ENCODE measurements at regions not wholly inside any gene's neighbourhood (a gene's known extent, or its start where the extent isn't known, plus 50 kb on each side); places are given as distances from the start of the nearest gene placed in this dataset.

- DNase-seq: no peak
- intact Hi-C loops (cut with DNase I): no loop called here
- H3K9me3 ChIP-seq: no peaks in the 10 kb centered on the region
- no peak overlapping the region for H3K27ac ChIP-seq
- no peak for TF ChIP-seq CTCF (IDR thresholded peaks at IDR 0.05)
- TF ChIP-seq POLR2A (IDR thresholded peaks at IDR 0.05): no peak
- ATAC-seq: no peak
- WGBS, 2 donors: 78 to 93% methylated on average over 3 of the region's 3 CpGs
- H3K27me3 ChIP-seq: no peaks in the 10 kb centered on the region
- no peaks in the 10 kb centered on the region for H3K36me3 ChIP-seq (replicated peaks in 1 of 2; ENCODE audit: insufficient read depth in 1 of 2, low read depth in 2 of 2)
- no peaks in the 10 kb centered on the region for H3K4me1 ChIP-seq
- no peak overlapping the region for H3K4me3 ChIP-seq
These were observed 67.1 kb upstream of the HK2 start for GRCh38 chr2:74766780-74767179.

DNA sequence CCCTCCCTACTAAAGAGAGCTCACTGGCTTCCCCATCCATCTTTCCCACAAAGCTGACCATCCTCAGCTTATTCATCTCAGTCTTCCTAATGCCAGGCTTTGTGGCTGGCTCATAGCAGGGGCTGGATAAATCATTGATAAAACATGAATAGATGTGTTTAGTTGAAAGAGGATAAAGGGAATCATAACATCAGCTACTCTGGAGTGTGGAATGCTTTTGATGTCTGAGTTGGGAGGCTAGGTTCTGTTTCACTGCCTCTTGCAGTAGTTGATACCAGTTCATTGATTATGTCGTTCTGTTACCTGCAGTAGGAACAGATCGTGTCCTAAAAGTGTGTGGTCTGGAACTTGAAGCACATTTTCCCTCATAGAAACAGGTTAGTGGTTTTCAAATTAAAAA is 66.3 kb upstream of the HK2 start:
- intact Hi-C loops (cut with DNase I): no loop called here
- TF ChIP-seq CTCF (IDR thresholded peaks at IDR 0.05) (no peak), POLR2A (IDR thresholded peaks at IDR 0.05) (no peak)
- WGBS, 2 donors: 30 to 43% methylated on average over 2 of the region's 2 CpGs
- Histone ChIP-seq H3K27me3 (no peaks in the 10 kb centered on the region), H3K36me3 (replicated peaks in 1 of 2; ENCODE audit: insufficient read depth in 1 of 2, low read depth in 2 of 2) (no peaks in the 10 kb centered on the region), H3K4me1 (no peaks in the 10 kb centered on the region), H3K9me3 (no peaks in the 10 kb centered on the region), H3K27ac (no peak overlapping the region), H3K4me3 (no peak overlapping the region)
- no peak for DNase-seq
- no peak for ATAC-seq

- H3K27ac ChIP-seq: no peak overlapping the region
- H3K4me3 ChIP-seq: no peak overlapping the region
- no peaks in the 10 kb centered on the region for H3K27me3 ChIP-seq
- intact Hi-C loops (cut with DNase I): no loop called here
- H3K4me1 ChIP-seq: no peaks in the 10 kb centered on the region
- DNase-seq (no peak), ATAC-seq (no peak)
- WGBS, 2 donors: 51 to 79% methylated on average over 4 of the region's 4 CpGs
- no peak for TF ChIP-seq POLR2A (IDR thresholded peaks at IDR 0.05)
- no peak for TF ChIP-seq CTCF (IDR thresholded peaks at IDR 0.05)
- H3K9me3 ChIP-seq: no peaks in the 10 kb centered on the region
- no peaks in the 10 kb centered on the region for H3K36me3 ChIP-seq (replicated peaks in 1 of 2; ENCODE audit: insufficient read depth in 1 of 2, low read depth in 2 of 2)
These were observed 65.5 kb upstream of the HK2 start for GRCh38 chr2:74768401-74768914.

- no peaks in the 10 kb centered on the region for H3K4me1 ChIP-seq
- H3K4me3 ChIP-seq: no peak overlapping the region
- intact Hi-C loops (cut with DNase I): no loop called here
- no peak for DNase-seq
- no peaks in the 10 kb centered on the region for H3K36me3 ChIP-seq (replicated peaks in 1 of 2; ENCODE audit: insufficient read depth in 1 of 2, low read depth in 2 of 2)
- H3K9me3 ChIP-seq: no peaks in the 10 kb centered on the region
- TF ChIP-seq POLR2A (IDR thresholded peaks at IDR 0.05): no peak
- TF ChIP-seq CTCF (IDR thresholded peaks at IDR 0.05): no peak
- ATAC-seq: no peak
- no peak overlapping the region for H3K27ac ChIP-seq
- no peaks in the 10 kb centered on the region for H3K27me3 ChIP-seq
These were observed 61.9 kb upstream of the HK2 start for GRCh38 chr2:74772046-74772445.

DNA sequence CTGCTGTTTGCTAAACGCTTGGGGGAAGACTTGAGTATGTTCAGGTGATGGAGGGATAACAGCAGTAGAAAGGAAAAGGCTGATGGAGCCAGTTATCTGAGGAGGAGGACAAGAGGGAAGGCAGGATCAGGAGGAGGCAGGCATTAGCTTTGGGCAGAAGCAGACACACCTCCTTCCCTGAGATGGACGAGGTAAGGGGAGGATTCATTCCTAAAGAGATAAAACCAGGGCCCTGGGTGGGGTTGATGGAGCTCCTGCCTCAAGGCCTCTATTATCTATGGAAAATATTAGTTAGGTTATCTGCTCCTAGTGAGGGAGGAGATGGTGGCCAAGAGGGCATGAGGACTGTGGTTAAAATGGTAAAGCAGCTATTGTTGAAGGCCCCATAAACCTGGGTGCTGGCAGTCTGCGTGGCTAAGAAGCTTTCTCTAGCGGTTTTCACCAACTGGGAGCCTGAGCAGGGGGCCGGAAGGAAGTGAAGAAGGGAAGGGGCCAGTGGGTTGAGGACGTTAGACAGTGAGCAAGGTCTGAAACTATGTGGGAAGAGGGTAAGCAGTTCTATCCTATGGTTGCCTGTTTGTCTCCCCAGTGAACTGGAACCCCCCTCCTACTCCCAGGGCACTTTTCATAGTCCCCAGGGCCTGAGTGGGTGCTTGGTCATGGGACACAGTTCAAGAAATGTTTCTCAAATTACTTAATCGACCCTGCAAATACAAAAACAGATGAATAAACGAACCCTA is 56.6 kb upstream of the HK2 start:
- intact Hi-C loops (cut with DNase I): no loop called here
- WGBS, 2 donors: 65 to 67% methylated on average over 8 of the region's 8 CpGs
- no peaks in the 10 kb centered on the region for H3K4me1 ChIP-seq
- H3K4me3 ChIP-seq: no peak overlapping the region
- no peaks in the 10 kb centered on the region for H3K27me3 ChIP-seq
- DNase-seq (no peak), ATAC-seq (no peak)
- no peak for TF ChIP-seq CTCF (IDR thresholded peaks at IDR 0.05)
- no peak for TF ChIP-seq POLR2A (IDR thresholded peaks at IDR 0.05)
- no peaks in the 10 kb centered on the region for H3K9me3 ChIP-seq
- no peaks in the 10 kb centered on the region for H3K36me3 ChIP-seq (replicated peaks in 1 of 2; ENCODE audit: insufficient read depth in 1 of 2, low read depth in 2 of 2)
- H3K27ac ChIP-seq: no peak overlapping the region

Data from body of pancreas (tissue), 4 donors.